ENCODE measurements at regions not wholly inside any gene's neighbourhood (a gene's known extent, or its start where the extent isn't known, plus 50 kb on each side); places are given as distances from the start of the nearest gene placed in this dataset.

DNA sequence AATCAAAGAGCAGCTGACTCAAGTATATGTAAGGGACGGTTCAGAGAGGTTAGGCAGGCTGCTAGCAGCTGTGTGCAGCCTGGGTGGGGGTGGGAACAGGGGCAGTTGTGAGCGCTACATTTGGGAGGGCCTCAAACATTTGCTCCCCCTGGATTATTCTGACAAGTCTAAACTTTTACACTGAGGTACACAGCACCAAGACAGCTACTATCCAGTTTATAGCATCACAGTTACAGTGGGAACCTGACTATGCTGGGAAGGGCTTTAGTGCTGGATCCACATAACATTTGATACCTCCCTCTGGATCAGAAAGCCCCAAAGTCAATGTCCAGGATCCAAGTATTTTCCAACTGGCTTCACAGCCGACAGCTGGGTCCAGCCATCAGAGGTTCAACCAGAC is 55.8 kb upstream of the GIMD1 start:
- no peak for DNase-seq
- Histone ChIP-seq H2BK120ac (ENCODE audit: low read depth, low read length, poor library complexity, severe bottlenecking) (no peak overlapping the region), H3K56ac (ENCODE audit: insufficient read length, low read depth, low read length) (no peak overlapping the region), H3K9ac (ENCODE audit: extremely low read depth, insufficient read length, low read length) (no peak overlapping the region), H3K4ac (ENCODE audit: low read depth, low read length) (no peak overlapping the region), H2BK12ac (ENCODE audit: insufficient read length, low read depth, low read length) (no peak overlapping the region), H3K23me2 (ENCODE audit: insufficient read length, low read depth, low read length, poor library complexity, severe bottlenecking) (no peaks in the 10 kb centered on the region), H3K14ac (ENCODE audit: insufficient read depth, low read length) (no peak overlapping the region), H2BK20ac (ENCODE audit: low read depth, low read length, poor library complexity, severe bottlenecking) (no peak overlapping the region), H2AK5ac (ENCODE audit: insufficient read length, low read length) (no peak overlapping the region), H3K27ac (ENCODE audit: insufficient read length, low read depth, low read length) (no peak overlapping the region), H3K23ac (ENCODE audit: insufficient read length, low read depth, low read length) (no peak overlapping the region), H4K8ac (replicated peaks; ENCODE audit: insufficient read length, low read depth, low read length) (no peak overlapping the region), H3K27me3 (ENCODE audit: insufficient read depth, low read length) (no peaks in the 10 kb centered on the region), H4K20me1 (ENCODE audit: control insufficient read depth, insufficient read depth, insufficient read length) (no peaks in the 10 kb centered on the region), H2BK15ac (ENCODE audit: low read depth, low read length) (no peak overlapping the region), H3K18ac (ENCODE audit: insufficient read length, low read depth, low read length) (no peak overlapping the region), H3K4me1 (ENCODE audit: insufficient read depth, low read length) (no peaks in the 10 kb centered on the region; the same call in 1 of the 2 replicates), H3K79me1 (ENCODE audit: insufficient read depth, low read depth, low read length, poor library complexity, severe bottlenecking) (no peaks in the 10 kb centered on the region), H2BK5ac (ENCODE audit: insufficient read length, low read length) (no peak overlapping the region), H3K79me2 (ENCODE audit: insufficient read depth, low read length) (no peaks in the 10 kb centered on the region), H2AFZ (ENCODE audit: low read length) (no peak overlapping the region), H3T11ph (ENCODE audit: low read length) (no peak overlapping the region), H3K9me3 (ENCODE audit: control insufficient read depth, low read depth, low read length) (no peaks in the 10 kb centered on the region), H4K5ac (ENCODE audit: insufficient read length, low read depth, low read length) (no peak overlapping the region), H4K91ac (ENCODE audit: insufficient read length, low read depth, low read length) (no peak overlapping the region), H3K4me2 (ENCODE audit: insufficient read depth, insufficient read length, low read length) (no peak overlapping the region)
- WGBS (ENCODE audit: extremely low coverage, insufficient read length, low lambda C conversion rate), result no CpG with 5 or more reads among the region's 3 CpGs
- no peaks in the 10 kb centered on the region for H3K27me3 Mint-ChIP-seq (ENCODE audit: low read depth)
- H3K4me3 Mint-ChIP-seq, result no peak overlapping the region
- no peak overlapping the region; a peak in 1 of 7 replicates for H3K27ac Mint-ChIP-seq
- peaks cover 0 to 10% of the 10 kb centered on the region in 2 experiments; a peak in 1 of 4 replicates for H3K4me1 Mint-ChIP-seq
- TF ChIP-seq, protein P1, sequence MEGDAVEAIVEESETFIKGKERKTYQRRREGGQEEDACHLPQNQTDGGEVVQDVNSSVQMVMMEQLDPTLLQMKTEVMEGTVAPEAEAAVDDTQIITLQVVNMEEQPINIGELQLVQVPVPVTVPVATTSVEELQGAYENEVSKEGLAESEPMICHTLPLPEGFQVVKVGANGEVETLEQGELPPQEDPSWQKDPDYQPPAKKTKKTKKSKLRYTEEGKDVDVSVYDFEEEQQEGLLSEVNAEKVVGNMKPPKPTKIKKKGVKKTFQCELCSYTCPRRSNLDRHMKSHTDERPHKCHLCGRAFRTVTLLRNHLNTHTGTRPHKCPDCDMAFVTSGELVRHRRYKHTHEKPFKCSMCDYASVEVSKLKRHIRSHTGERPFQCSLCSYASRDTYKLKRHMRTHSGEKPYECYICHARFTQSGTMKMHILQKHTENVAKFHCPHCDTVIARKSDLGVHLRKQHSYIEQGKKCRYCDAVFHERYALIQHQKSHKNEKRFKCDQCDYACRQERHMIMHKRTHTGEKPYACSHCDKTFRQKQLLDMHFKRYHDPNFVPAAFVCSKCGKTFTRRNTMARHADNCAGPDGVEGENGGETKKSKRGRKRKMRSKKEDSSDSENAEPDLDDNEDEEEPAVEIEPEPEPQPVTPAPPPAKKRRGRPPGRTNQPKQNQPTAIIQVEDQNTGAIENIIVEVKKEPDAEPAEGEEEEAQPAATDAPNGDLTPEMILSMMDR (conservative IDR thresholded peaks at IDR 0.05), result no peak
- H3K36me3 Mint-ChIP-seq (ENCODE audit: insufficient read depth in 1 of 3, low read depth in 3 of 3), result no peaks in the 10 kb centered on the region
- H3K9me3 Mint-ChIP-seq, result no peaks in the 10 kb centered on the region

Measured in H9 (cell line).